HCT116 (cell line): ENCODE measurements at regions not wholly inside any gene's neighbourhood (a gene's known extent, or its start where the extent isn't known, plus 50 kb on each side); places are given as distances from the start of the nearest gene placed in this dataset.

Experiments
- ATAC-seq: fragments of 200-7000 bp; cut with Tn5 transposase; 2 replicates; pipeline ENCODE4 v1.9.1; 2020; ENCODE audit warnings: mild to moderate bottlenecking, moderate library complexity
- BruUV-seq: library from RNA; stranded (reverse); fragments of 400-500 nt; replicated peaks from 2 replicates; lab custom pipeline; 2021; lab: Mats Ljungman, UMichigan
- CTCF ChIA-PET: fragments of 300-600 bp; sonication (Branson Sonifier 250); formaldehyde crosslinking; loops from one replicate; lab custom pipeline; 2021; ENCODE audit warnings: antibody characterized with exemption; lab: Charles Lee
- POLR2A ChIA-PET: fragments of 300-600, 350-600 bp; sonication (Branson Sonifier 250); formaldehyde crosslinking; loops from one replicate; lab custom pipeline; 2021; ENCODE audit warnings: antibody characterized with exemption; lab: Charles Lee
- RAD21 ChIA-PET, 2 experiments: fragments of 300-600 bp; sonication (Branson Sonifier 250); formaldehyde crosslinking; loops; one replicate each; lab custom pipeline; 2023; ENCODE audit warnings: low total read pairs in 2 of 2; ENCODE audit not compliant: uncharacterized antibody in 2 of 2, unreplicated experiment in 2 of 2, low non-redundant PET in 1 of 2; lab: Charles Lee
- DNase-seq: peaks from one replicate; pipeline ENCODE4 v3.0.0-alpha.2; 2010; ENCODE audit warnings: low read depth, low spot score
- H2AFZ ChIP-seq: fragments of 200-600 bp; shearing (Covaris generic), sonication (generic); 2 replicates; pipeline ENCODE4 v1.6.1; 2017; ENCODE audit warnings: low read depth, mixed run types, mixed read lengths, antibody characterized with exemption, low read length; ENCODE audit not compliant: poor library complexity, severe bottlenecking
- H3K27ac ChIP-seq: 2 replicates; pipeline ENCODE4 v1.5.1; 2012; ENCODE audit warnings: low read depth, low read length
- H3K27me3 ChIP-seq: fragments of 200-600 bp; sonication (generic); 2 replicates; pipeline ENCODE4 v1.6.1; 2016; ENCODE audit warnings: mixed run types, low read length, mixed read lengths; ENCODE audit not compliant: insufficient read depth
- H3K36me3 ChIP-seq, 2 experiments: fragments of 200-500 bp in 1 of 2; fragments of 200-600 bp in 1 of 2; sonication (Bioruptor generic) in 1 of 2; sonication (generic) in 1 of 2; 2 replicates each; pipeline versions ENCODE4 v1.5.1 to v1.6.1; 2014 to 2016; ENCODE audit warnings: low read length in 2 of 2, inconsistent platforms in 1 of 2, mixed read lengths in 1 of 2, mixed run types in 1 of 2; ENCODE audit not compliant: insufficient read depth in 2 of 2, control insufficient read depth in 1 of 2
- H3K4me1 ChIP-seq, 2 experiments: fragments of 200-600 bp in 1 of 2; sonication (generic) in 1 of 2; 2 replicates each; pipeline versions ENCODE4 v1.5.1 to v1.6.1; 2012 to 2017; ENCODE audit warnings: low read length in 2 of 2, inconsistent platforms in 1 of 2, mild to moderate bottlenecking in 1 of 2, mixed read lengths in 1 of 2, mixed run types in 1 of 2, moderate library complexity in 1 of 2; ENCODE audit not compliant: insufficient read depth in 2 of 2, control insufficient read depth in 1 of 2
- H3K4me2 ChIP-seq: fragments of 200-600 bp; sonication (generic); 2 replicates; pipeline ENCODE4 v1.6.1; 2017; ENCODE audit warnings: mixed run types, low read length, mixed read lengths
- H3K4me3 ChIP-seq, 2 experiments: fragments of 200-600 bp in 1 of 2; sonication (generic) in 1 of 2; replicated peaks in 1 of 2; 2 replicates each; pipeline ENCODE4 v1.5.1; 2011 to 2016; ENCODE audit warnings: low read length in 2 of 2, control low read depth in 1 of 2, low read depth in 1 of 2, mild to moderate bottlenecking in 1 of 2, mixed read lengths in 1 of 2, mixed run types in 1 of 2
- H3K79me2 ChIP-seq: fragments of 200-600 bp; sonication (generic); 2 replicates; pipeline ENCODE4 v1.6.1; 2017; ENCODE audit warnings: mild to moderate bottlenecking, mixed run types, low read length, moderate library complexity, mixed read lengths; ENCODE audit not compliant: insufficient read depth
- H3K9ac ChIP-seq: fragments of 200-600 bp; sonication (generic); 2 replicates; pipeline ENCODE4 v1.6.1; 2016; ENCODE audit warnings: low read length, mixed read lengths
- H3K9me2 ChIP-seq: fragments of 200-600 bp; sonication (generic), shearing (Covaris generic); 2 replicates; pipeline ENCODE4 v1.6.1; 2017; ENCODE audit warnings: mixed run types, mild to moderate bottlenecking, moderate library complexity; ENCODE audit not compliant: insufficient read depth
- H3K9me3 ChIP-seq, 2 experiments: fragments of 200-500 bp in 1 of 2; fragments of 200-600 bp in 1 of 2; sonication (Bioruptor generic) in 1 of 2; sonication (generic) in 1 of 2; 2 replicates each; pipeline ENCODE4 v1.6.1; 2014 to 2017; ENCODE audit warnings: low read length in 2 of 2, mixed read lengths in 2 of 2, inconsistent platforms in 1 of 2, low read depth in 1 of 2, mild to moderate bottlenecking in 1 of 2, mixed run types in 1 of 2, moderate library complexity in 1 of 2; ENCODE audit not compliant: control insufficient read depth in 1 of 2, insufficient read depth in 1 of 2
- H4K20me1 ChIP-seq: fragments of 200-600 bp; sonication (generic), shearing (Covaris generic); 2 replicates; pipeline ENCODE4 v1.6.1; 2017; ENCODE audit warnings: mixed run types, mild to moderate bottlenecking, moderate library complexity; ENCODE audit not compliant: insufficient read depth
- CBX3 ChIP-seq: IDR thresholded peaks from 2 replicates; pipeline ENCODE4 v1.6.1; 2012; ENCODE audit warnings: low read depth
- CEBPB ChIP-seq: IDR thresholded peaks from 2 replicates; pipeline ENCODE4 v1.6.1; 2012; ENCODE audit warnings: low read depth
- ELF1 ChIP-seq: IDR thresholded peaks from 2 replicates; pipeline ENCODE4 v1.6.1; 2012; ENCODE audit warnings: low read depth, borderline replicate concordance
- EZH2phosphoT487 ChIP-seq: fragments of 200-600 bp; IDR thresholded peaks from 2 replicates; pipeline ENCODE4 v1.6.1; 2018; ENCODE audit warnings: antibody characterized with exemption, borderline replicate concordance
- FOSL1 ChIP-seq: IDR thresholded peaks from 2 replicates; pipeline ENCODE4 v1.6.1; 2012; ENCODE audit warnings: low read depth
- JUND ChIP-seq: IDR thresholded peaks from 2 replicates; pipeline ENCODE4 v1.6.1; 2012
- POLR2A ChIP-seq: IDR thresholded peaks from 2 replicates; pipeline ENCODE4 v1.7.0; 2011; ENCODE audit warnings: borderline replicate concordance; ENCODE audit not compliant: insufficient read depth, insufficient read length; ENCODE audit errors: extremely low read depth
- POLR2AphosphoS5 ChIP-seq: IDR thresholded peaks from 2 replicates; pipeline ENCODE4 v1.6.1; 2011; ENCODE audit warnings: mild to moderate bottlenecking, low read depth, low read length, moderate library complexity
- SIN3A ChIP-seq: IDR thresholded peaks from 2 replicates; pipeline ENCODE4 v1.6.1; 2012; ENCODE audit warnings: low read depth
- SP1 ChIP-seq: IDR thresholded peaks from 2 replicates; pipeline ENCODE4 v1.6.1; 2012; ENCODE audit warnings: low read depth
- SRF ChIP-seq: IDR thresholded peaks from 2 replicates; pipeline ENCODE4 v1.6.1; 2012; ENCODE audit warnings: low read depth
- TCF7L2 ChIP-seq: IDR thresholded peaks from 2 replicates; pipeline ENCODE4 v1.7.0; 2011; ENCODE audit warnings: borderline replicate concordance, inconsistent platforms; ENCODE audit not compliant: insufficient read depth, insufficient read length; ENCODE audit errors: extremely low read depth
- intact Hi-C: fragments of 100-400 bp; cut with micrococcal nuclease; formaldehyde crosslinking; loops from 2 replicates; pipeline ENCODE4 v1.10.0; 2022
- TF ChIP-seq, protein P1 (sequence below): IDR thresholded peaks from 2 replicates; pipeline ENCODE4 v1.6.1; 2012
- TF ChIP-seq, protein P2 (sequence below), 3 experiments: fragments of 200-600 bp in 1 of 3; sonication (generic) in 1 of 3; IDR thresholded peaks in 2 of 3; conservative IDR thresholded peaks in 1 of 3; 2 replicates each; pipeline ENCODE4 v1.5.1; 2012 to 2017; ENCODE audit warnings: low read depth in 2 of 3, low read length in 2 of 3, antibody characterized with exemption in 1 of 3, borderline replicate concordance in 1 of 3, control low read depth in 1 of 3, mild to moderate bottlenecking in 1 of 3, mixed read lengths in 1 of 3, mixed run types in 1 of 3, moderate library complexity in 1 of 3; ENCODE audit not compliant: insufficient read depth in 1 of 3
- TF ChIP-seq, protein P3 (sequence below): IDR thresholded peaks from 2 replicates; pipeline ENCODE4 v1.6.1; 2012
- TF ChIP-seq, protein P4 (sequence below): IDR thresholded peaks from 2 replicates; pipeline ENCODE4 v1.6.1; 2012; ENCODE audit warnings: low read depth

DNA sequence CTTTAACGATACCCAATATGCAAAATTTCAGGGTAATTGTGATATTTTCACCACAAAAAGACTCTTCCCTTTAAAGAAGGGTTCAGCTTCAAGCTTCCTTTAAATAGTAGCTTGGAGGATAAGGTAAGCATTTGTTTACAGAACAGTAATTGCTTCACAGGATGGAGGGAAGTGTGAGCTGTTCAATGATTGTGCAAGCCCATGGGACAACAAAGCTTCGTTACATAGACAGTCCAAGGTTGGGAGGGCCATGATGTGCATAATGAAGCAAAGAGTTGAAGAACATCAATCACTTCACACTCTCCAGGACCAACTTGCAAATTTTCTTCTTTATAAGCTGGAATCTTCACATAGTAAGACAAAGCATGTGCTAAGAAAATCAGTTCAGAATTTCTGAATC is 145.0 kb upstream of the ASIC2 start:
- Histone ChIP-seq H3K9ac (no peak overlapping the region), H3K27ac (no peak overlapping the region), H3K4me1 (no peaks in the 10 kb centered on the region), H3K27me3 (no peaks in the 10 kb centered on the region), H3K4me3 (no peak overlapping the region), H3K9me3 (peaks cover 0 to 3% of the 10 kb centered on the region in 2 experiments; a peak in 1 of 4 replicates), H3K36me3 (no peaks in the 10 kb centered on the region), H3K79me2 (no peaks in the 10 kb centered on the region), H4K20me1 (no peaks in the 10 kb centered on the region), H3K9me2 (no peaks in the 10 kb centered on the region), H3K4me2 (no peak overlapping the region), H2AFZ (no peak overlapping the region)
- intact Hi-C loops, result no loop called here
- CTCF ChIA-PET, result no interaction called here
- BruUV-seq, result no TSS peak
- DNase-seq, result no peak
- TF ChIP-seq CEBPB (no peak), POLR2AphosphoS5 (no peak), JUND (no peak), EZH2phosphoT487 (no peak), SIN3A (no peak), SRF (no peak), FOSL1 (no peak), TCF7L2 (no peak), SP1 (no peak), ELF1 (no peak), POLR2A (no peak), CBX3 (no peak)
- TF ChIP-seq, protein P1, sequence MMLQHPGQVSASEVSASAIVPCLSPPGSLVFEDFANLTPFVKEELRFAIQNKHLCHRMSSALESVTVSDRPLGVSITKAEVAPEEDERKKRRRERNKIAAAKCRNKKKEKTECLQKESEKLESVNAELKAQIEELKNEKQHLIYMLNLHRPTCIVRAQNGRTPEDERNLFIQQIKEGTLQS, result no peak
- TF ChIP-seq, protein P2, sequence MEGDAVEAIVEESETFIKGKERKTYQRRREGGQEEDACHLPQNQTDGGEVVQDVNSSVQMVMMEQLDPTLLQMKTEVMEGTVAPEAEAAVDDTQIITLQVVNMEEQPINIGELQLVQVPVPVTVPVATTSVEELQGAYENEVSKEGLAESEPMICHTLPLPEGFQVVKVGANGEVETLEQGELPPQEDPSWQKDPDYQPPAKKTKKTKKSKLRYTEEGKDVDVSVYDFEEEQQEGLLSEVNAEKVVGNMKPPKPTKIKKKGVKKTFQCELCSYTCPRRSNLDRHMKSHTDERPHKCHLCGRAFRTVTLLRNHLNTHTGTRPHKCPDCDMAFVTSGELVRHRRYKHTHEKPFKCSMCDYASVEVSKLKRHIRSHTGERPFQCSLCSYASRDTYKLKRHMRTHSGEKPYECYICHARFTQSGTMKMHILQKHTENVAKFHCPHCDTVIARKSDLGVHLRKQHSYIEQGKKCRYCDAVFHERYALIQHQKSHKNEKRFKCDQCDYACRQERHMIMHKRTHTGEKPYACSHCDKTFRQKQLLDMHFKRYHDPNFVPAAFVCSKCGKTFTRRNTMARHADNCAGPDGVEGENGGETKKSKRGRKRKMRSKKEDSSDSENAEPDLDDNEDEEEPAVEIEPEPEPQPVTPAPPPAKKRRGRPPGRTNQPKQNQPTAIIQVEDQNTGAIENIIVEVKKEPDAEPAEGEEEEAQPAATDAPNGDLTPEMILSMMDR (IDR thresholded peaks at IDR 0.05 in 2 of 3, conservative IDR thresholded peaks at IDR 0.05 in 1 of 3; ENCODE audit: borderline replicate concordance in 1 of 3, insufficient read depth in 1 of 3, low read depth in 2 of 3, low read length in 2 of 3), result no peak
- TF ChIP-seq, protein P3, sequence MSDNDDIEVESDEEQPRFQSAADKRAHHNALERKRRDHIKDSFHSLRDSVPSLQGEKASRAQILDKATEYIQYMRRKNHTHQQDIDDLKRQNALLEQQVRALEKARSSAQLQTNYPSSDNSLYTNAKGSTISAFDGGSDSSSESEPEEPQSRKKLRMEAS, result no peak
- TF ChIP-seq, protein P4, sequence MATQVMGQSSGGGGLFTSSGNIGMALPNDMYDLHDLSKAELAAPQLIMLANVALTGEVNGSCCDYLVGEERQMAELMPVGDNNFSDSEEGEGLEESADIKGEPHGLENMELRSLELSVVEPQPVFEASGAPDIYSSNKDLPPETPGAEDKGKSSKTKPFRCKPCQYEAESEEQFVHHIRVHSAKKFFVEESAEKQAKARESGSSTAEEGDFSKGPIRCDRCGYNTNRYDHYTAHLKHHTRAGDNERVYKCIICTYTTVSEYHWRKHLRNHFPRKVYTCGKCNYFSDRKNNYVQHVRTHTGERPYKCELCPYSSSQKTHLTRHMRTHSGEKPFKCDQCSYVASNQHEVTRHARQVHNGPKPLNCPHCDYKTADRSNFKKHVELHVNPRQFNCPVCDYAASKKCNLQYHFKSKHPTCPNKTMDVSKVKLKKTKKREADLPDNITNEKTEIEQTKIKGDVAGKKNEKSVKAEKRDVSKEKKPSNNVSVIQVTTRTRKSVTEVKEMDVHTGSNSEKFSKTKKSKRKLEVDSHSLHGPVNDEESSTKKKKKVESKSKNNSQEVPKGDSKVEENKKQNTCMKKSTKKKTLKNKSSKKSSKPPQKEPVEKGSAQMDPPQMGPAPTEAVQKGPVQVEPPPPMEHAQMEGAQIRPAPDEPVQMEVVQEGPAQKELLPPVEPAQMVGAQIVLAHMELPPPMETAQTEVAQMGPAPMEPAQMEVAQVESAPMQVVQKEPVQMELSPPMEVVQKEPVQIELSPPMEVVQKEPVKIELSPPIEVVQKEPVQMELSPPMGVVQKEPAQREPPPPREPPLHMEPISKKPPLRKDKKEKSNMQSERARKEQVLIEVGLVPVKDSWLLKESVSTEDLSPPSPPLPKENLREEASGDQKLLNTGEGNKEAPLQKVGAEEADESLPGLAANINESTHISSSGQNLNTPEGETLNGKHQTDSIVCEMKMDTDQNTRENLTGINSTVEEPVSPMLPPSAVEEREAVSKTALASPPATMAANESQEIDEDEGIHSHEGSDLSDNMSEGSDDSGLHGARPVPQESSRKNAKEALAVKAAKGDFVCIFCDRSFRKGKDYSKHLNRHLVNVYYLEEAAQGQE, result no peak
- RAD21 ChIA-PET, result no interaction called here
- ATAC-seq, result no peak
- POLR2A ChIA-PET, result no interaction called here
